PC-9 (cell line): ENCODE measurements at regions not wholly inside any gene's neighbourhood (a gene's known extent, or its start where the extent isn't known, plus 50 kb on each side); places are given as distances from the start of the nearest gene placed in this dataset.

ENCODE experiments used
- BruUV-seq: library from RNA; stranded (reverse); fragments of 400-500 nt; replicated peaks from 2 replicates; lab custom pipeline; 2021; lab: Mats Ljungman, UMichigan
- CTCF ChIA-PET: fragments of 300-600 bp; sonication (Branson Sonifier 250); formaldehyde crosslinking; loops from one replicate; lab custom pipeline; 2022; ENCODE audit warnings: antibody characterized with exemption; lab: Charles Lee
- POLR2A ChIA-PET: fragments of 300-600 bp; sonication (Branson Sonifier 250); formaldehyde crosslinking; loops from one replicate; lab custom pipeline; 2022; ENCODE audit warnings: antibody characterized with exemption; ENCODE audit not compliant: unreplicated experiment; lab: Charles Lee
- DNase-seq, 2 experiments: peaks; one replicate each; pipeline versions ENCODE4 v3.0.0 to v3.0.0-alpha.2; 2015 to 2022; ENCODE audit warnings: mixed read lengths in 1 of 2
- H2AFZ ChIP-seq: fragments of 200-600 bp; sonication (generic); 2 replicates; pipeline ENCODE4 v1.8.1; 2017; ENCODE audit warnings: antibody characterized with exemption
- H3F3A ChIP-seq: fragments of 200-600 bp; sonication (generic); 2 replicates; pipeline ENCODE4 v1.8.1; 2017; ENCODE audit warnings: antibody characterized with exemption, mild to moderate bottlenecking, low read depth; ENCODE audit not compliant: insufficient read depth
- H3K27ac ChIP-seq: fragments of 200-600 bp; sonication (generic); 2 replicates; pipeline ENCODE4 v1.6.1; 2016; ENCODE audit warnings: mixed run types
- H3K27me3 ChIP-seq: fragments of 200-600 bp; sonication (generic); 2 replicates; pipeline ENCODE4 v1.6.1; 2016; ENCODE audit warnings: low read depth, mixed run types; ENCODE audit not compliant: insufficient read depth
- H3K36me3 ChIP-seq: fragments of 200-600 bp; sonication (generic); 2 replicates; pipeline ENCODE4 v1.6.1; 2016; ENCODE audit warnings: low read depth, mixed run types
- H3K4me1 ChIP-seq: fragments of 200-600 bp; sonication (generic); replicated peaks from 2 replicates; pipeline ENCODE4 v1.6.1; 2016; ENCODE audit warnings: mixed run types; ENCODE audit not compliant: insufficient read depth
- H3K4me2 ChIP-seq: fragments of 200-600 bp; sonication (generic); 2 replicates; pipeline ENCODE4 v1.6.1; 2017; ENCODE audit warnings: mixed run types
- H3K4me3 ChIP-seq: fragments of 200-600 bp; sonication (generic); 2 replicates; pipeline ENCODE4 v1.6.1; 2016; ENCODE audit warnings: mixed run types
- H3K79me2 ChIP-seq: fragments of 200-600 bp; sonication (generic); 2 replicates; pipeline ENCODE4 v1.6.1; 2017; ENCODE audit warnings: low read depth, mixed run types
- H3K9me2 ChIP-seq: fragments of 200-600 bp; sonication (generic); 2 replicates; pipeline ENCODE4 v1.8.1; 2017; ENCODE audit warnings: mild to moderate bottlenecking; ENCODE audit not compliant: insufficient read depth
- H3K9me3 ChIP-seq: fragments of 200-600 bp; sonication (generic); 2 replicates; pipeline ENCODE4 v1.8.1; 2016; ENCODE audit warnings: low read depth; ENCODE audit not compliant: insufficient read depth
- H4K20me1 ChIP-seq: fragments of 200-600 bp; sonication (generic); 2 replicates; pipeline ENCODE4 v1.8.1; 2017; ENCODE audit not compliant: insufficient read depth
- EZH2 ChIP-seq: fragments of 200-600 bp; sonication (generic); IDR thresholded peaks from 2 replicates; pipeline ENCODE4 v1.8.0; 2017; ENCODE audit warnings: antibody characterized with exemption, low read depth
- intact Hi-C: fragments of 100-400 bp; cut with micrococcal nuclease; formaldehyde crosslinking; loops from one replicate; pipeline ENCODE4 v1.10.0; 2022; ENCODE audit not compliant: unreplicated experiment
- TF ChIP-seq, protein P1 (sequence below): fragments of 200-600 bp; sonication (generic); conservative IDR thresholded peaks from 2 replicates; pipeline ENCODE4 v1.6.1; 2017; ENCODE audit warnings: mixed run types, antibody characterized with exemption, mild to moderate bottlenecking, moderate library complexity

DNA sequence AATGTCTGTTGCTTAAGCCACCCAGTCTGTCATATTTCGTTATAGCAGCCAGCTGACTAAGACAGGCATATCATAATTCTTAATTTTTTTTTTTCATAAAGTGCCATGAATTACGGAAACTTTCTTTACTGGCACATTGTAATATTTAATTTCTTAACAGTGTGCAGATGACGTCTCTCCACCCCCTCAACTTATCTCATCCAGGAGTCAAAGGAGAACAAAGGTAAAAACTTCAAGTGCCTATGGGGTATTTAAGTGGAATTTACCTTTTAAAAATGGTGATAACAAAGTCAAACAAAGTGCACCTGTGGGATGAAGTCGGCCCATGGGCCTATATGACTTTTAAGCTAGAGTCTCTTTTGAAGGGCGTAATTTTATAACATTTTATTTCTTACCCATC lies 539.4 kb downstream of the CDH9 start:
- Histone ChIP-seq H3K79me2 (no peaks in the 10 kb centered on the region), H3K4me1 (no peaks in the 10 kb centered on the region), H3K27ac (no peak overlapping the region), H3K36me3 (no peaks in the 10 kb centered on the region), H3K4me3 (no peak overlapping the region), H3F3A (no peaks in the 10 kb centered on the region), H4K20me1 (no peaks in the 10 kb centered on the region), H3K4me2 (no peak overlapping the region), H3K27me3 (no peaks in the 10 kb centered on the region), H3K9me2 (no peaks in the 10 kb centered on the region), H3K9me3 (no peaks in the 10 kb centered on the region), H2AFZ (no peak overlapping the region)
- no peak for DNase-seq
- ChIA-PET CTCF (no interaction called here), POLR2A (no interaction called here)
- intact Hi-C loops, result no loop called here
- no peak for TF ChIP-seq EZH2
- TF ChIP-seq, protein P1, sequence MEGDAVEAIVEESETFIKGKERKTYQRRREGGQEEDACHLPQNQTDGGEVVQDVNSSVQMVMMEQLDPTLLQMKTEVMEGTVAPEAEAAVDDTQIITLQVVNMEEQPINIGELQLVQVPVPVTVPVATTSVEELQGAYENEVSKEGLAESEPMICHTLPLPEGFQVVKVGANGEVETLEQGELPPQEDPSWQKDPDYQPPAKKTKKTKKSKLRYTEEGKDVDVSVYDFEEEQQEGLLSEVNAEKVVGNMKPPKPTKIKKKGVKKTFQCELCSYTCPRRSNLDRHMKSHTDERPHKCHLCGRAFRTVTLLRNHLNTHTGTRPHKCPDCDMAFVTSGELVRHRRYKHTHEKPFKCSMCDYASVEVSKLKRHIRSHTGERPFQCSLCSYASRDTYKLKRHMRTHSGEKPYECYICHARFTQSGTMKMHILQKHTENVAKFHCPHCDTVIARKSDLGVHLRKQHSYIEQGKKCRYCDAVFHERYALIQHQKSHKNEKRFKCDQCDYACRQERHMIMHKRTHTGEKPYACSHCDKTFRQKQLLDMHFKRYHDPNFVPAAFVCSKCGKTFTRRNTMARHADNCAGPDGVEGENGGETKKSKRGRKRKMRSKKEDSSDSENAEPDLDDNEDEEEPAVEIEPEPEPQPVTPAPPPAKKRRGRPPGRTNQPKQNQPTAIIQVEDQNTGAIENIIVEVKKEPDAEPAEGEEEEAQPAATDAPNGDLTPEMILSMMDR, result no peak
- BruUV-seq, result no TSS peak

DNA sequence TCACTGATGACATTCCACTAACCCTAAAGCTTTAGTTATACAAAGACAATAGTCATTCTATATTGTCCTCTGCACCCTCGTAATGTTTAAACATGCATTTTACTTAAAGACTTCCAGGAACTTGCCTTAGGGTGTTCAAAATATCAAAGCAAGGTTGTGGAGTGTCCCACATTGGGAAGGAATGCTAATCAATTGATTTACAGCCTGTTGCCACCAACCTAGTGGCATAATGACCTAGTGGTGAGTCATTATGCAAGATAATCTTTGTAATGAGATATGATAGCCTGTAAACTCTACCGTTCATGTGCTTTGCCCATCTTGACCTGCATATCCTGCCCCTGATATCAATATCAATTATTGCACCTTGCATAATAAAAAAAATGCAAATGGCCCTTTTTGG lies 542.9 kb downstream of the CDH9 start:
- no peaks in the 10 kb centered on the region for H3F3A ChIP-seq
- intact Hi-C loops, result no loop called here
- H4K20me1 ChIP-seq, result no peaks in the 10 kb centered on the region
- H3K9me2 ChIP-seq, result no peaks in the 10 kb centered on the region
- no peaks in the 10 kb centered on the region for H3K27me3 ChIP-seq
- no peak overlapping the region for H3K4me2 ChIP-seq
- H3K79me2 ChIP-seq, result no peaks in the 10 kb centered on the region
- H3K4me3 ChIP-seq, result no peak overlapping the region
- no peak overlapping the region for H2AFZ ChIP-seq
- H3K4me1 ChIP-seq, result no peaks in the 10 kb centered on the region
- BruUV-seq, result no TSS peak
- no peaks in the 10 kb centered on the region for H3K36me3 ChIP-seq
- H3K9me3 ChIP-seq, result no peaks in the 10 kb centered on the region
- no peak for DNase-seq
- POLR2A ChIA-PET, result no interaction called here
- TF ChIP-seq EZH2, result no peak
- TF ChIP-seq, protein P1, result no peak
- H3K27ac ChIP-seq, result no peak overlapping the region
- CTCF ChIA-PET, result no interaction called here

DNA sequence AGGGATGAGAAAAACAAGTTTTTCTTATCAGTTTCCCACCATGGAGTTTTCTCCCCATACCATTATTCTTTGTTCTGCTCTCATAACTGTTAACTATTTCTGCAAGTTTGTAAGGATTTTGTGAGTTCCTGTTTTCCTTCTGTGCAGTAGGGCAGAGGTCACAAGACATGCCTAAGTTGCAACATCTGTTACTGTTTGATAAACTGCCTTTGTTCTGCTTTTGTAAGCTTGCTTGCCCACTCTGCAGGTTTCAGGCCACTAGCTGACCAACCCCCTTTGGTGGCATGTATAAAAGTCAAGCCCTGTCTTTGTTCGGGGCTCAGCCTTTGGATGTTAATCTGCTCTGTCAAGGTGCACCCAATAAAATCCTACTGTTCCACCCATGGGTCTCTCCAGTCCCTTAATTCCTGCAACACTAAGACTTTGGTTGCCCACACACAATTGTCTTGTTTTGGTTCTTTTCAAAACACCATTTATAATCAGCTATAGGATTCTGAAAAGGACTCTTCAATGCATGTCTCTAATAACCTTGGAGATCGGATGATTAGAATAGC lies 545.4 kb downstream of the CDH9 start:
- Histone ChIP-seq H3K79me2 (no peaks in the 10 kb centered on the region), H4K20me1 (no peaks in the 10 kb centered on the region), H3K9me3 (no peaks in the 10 kb centered on the region), H3F3A (no peaks in the 10 kb centered on the region), H3K4me2 (no peak overlapping the region), H3K27ac (no peak overlapping the region), H3K9me2 (no peaks in the 10 kb centered on the region), H3K4me1 (no peaks in the 10 kb centered on the region), H3K27me3 (no peaks in the 10 kb centered on the region), H2AFZ (no peak overlapping the region), H3K36me3 (no peaks in the 10 kb centered on the region), H3K4me3 (no peak overlapping the region)
- intact Hi-C loops, result no loop called here
- ChIA-PET CTCF (no interaction called here), POLR2A (no interaction called here)
- no TSS peak for BruUV-seq
- TF ChIP-seq EZH2, result no peak
- TF ChIP-seq, protein P1, result no peak
- no peak for DNase-seq
